AG04450 (cell line): ENCODE measurements at regions not wholly inside any gene's neighbourhood (a gene's known extent, or its start where the extent isn't known, plus 50 kb on each side); places are given as distances from the start of the nearest gene placed in this dataset.

Experiments used
- CTCF ChIA-PET: fragments of 300-600, 350-600 bp; formaldehyde crosslinking; extraction: SDS; loops from one replicate; lab custom pipeline; 2022; ENCODE audit warnings: antibody characterized with exemption, inconsistent platforms; lab: Charles Lee
- POLR2A ChIA-PET: fragments of 350-600 bp; formaldehyde crosslinking; extraction: SDS; loops from one replicate; lab custom pipeline; 2021; ENCODE audit warnings: antibody characterized with exemption, inconsistent platforms; lab: Yijun Ruan, JAX
- DNase-seq: peaks from one replicate; pipeline ENCODE4 v3.0.0-alpha.2; 2011; ENCODE audit warnings: low read depth, low spot score
- H3K27ac ChIP-seq: one replicate; pipeline ENCODE4 v1.5.1; 2012; ENCODE audit warnings: low read depth, low read length, control low read depth
- H3K27me3 ChIP-seq: one replicate; pipeline ENCODE4 v1.6.0; 2012; ENCODE audit warnings: low read length; ENCODE audit not compliant: control insufficient read depth, insufficient read depth
- H3K4me3 ChIP-seq: 2 replicates; pipeline ENCODE4 v1.5.1; 2011; ENCODE audit warnings: mild to moderate bottlenecking, low read depth, low read length, control low read depth
- H3K9me3 ChIP-seq: 2 replicates; pipeline ENCODE4 v1.5.1; 2012; ENCODE audit warnings: low read length; ENCODE audit not compliant: control insufficient read depth, insufficient read depth
- CTCF ChIP-seq: IDR thresholded peaks from 2 replicates; pipeline ENCODE4 v1.5.1; 2011; ENCODE audit warnings: low read depth, low read length, control low read depth, inconsistent platforms

GRCh38 chr16:65733721-65734120 lies 611.9 kb upstream of the CDH11 start:
- CTCF ChIA-PET = no interaction called here
- no peak for DNase-seq
- POLR2A ChIA-PET = no interaction called here

GRCh38 chr16:65731833-65732232 lies 610.0 kb upstream of the CDH11 start:
- POLR2A ChIA-PET = no interaction called here
- no peak for DNase-seq
- Histone ChIP-seq H3K27ac (no peak overlapping the region), H3K4me3 (no peak overlapping the region), H3K27me3 (peaks cover 11% of the 10 kb centered on the region), H3K9me3 (no peaks in the 10 kb centered on the region)
- no peak for TF ChIP-seq CTCF
- CTCF ChIA-PET = no interaction called here

More at GRCh38 chr16:65733721-65734120, 611.9 kb upstream of the CDH11 start:
- TF ChIP-seq CTCF = no peak
- no peak overlapping the region for H3K27ac ChIP-seq
- peaks cover 13% of the 10 kb centered on the region for H3K27me3 ChIP-seq
- H3K9me3 ChIP-seq = no peaks in the 10 kb centered on the region
- H3K4me3 ChIP-seq = no peak overlapping the region

GRCh38 chr16:65728652-65729051 lies 606.8 kb upstream of the CDH11 start:
- H3K4me3 ChIP-seq = no peak overlapping the region
- no peak for TF ChIP-seq CTCF
- POLR2A ChIA-PET = no interaction called here
- no peaks in the 10 kb centered on the region for H3K9me3 ChIP-seq
- H3K27ac ChIP-seq = no peak overlapping the region
- CTCF ChIA-PET = no interaction called here
- no peak for DNase-seq
- peaks cover 7% of the 10 kb centered on the region for H3K27me3 ChIP-seq

- Histone ChIP-seq H3K9me3 (no peaks in the 10 kb centered on the region), H3K27me3 (peaks cover 7% of the 10 kb centered on the region), H3K4me3 (no peak overlapping the region), H3K27ac (no peak overlapping the region)
- DNase-seq = no peak
- TF ChIP-seq CTCF = no peak
- POLR2A ChIA-PET = no interaction called here
- CTCF ChIA-PET = interaction anchor here (0.7 kb wide), 1 partner anchor 506 kb away, joined by 5 read pairs; no protein-coding TSS in a partner anchor
Observed at GRCh38 chr16:65728167-65728566, 606.3 kb upstream of the CDH11 start.

GRCh38 chr16:65727534-65728137 lies 605.8 kb upstream of the CDH11 start:
- H3K27me3 ChIP-seq = peaks cover 7% of the 10 kb centered on the region
- DNase-seq = no peak
- ChIA-PET CTCF (interaction anchor here (0.7 kb wide), 1 partner anchor 506 kb away, joined by 5 read pairs; no protein-coding TSS in a partner anchor), POLR2A (no interaction called here)
- TF ChIP-seq CTCF = 0 out of 2 replicates have a peak, but pooled peaks have one; percentile 5
- no peaks in the 10 kb centered on the region for H3K9me3 ChIP-seq
- no peak overlapping the region for H3K4me3 ChIP-seq
- no peak overlapping the region for H3K27ac ChIP-seq
